ENCODE measurements at regions not wholly inside any gene's neighbourhood (a gene's known extent, or its start where the extent isn't known, plus 50 kb on each side); places are given as distances from the start of the nearest gene placed in this dataset.
"Not testable (repeated sequence)": the region's sequence is repeated elsewhere in the genome, so short reads cannot be mapped to it uniquely, and the experiment has no call there.

DNA sequence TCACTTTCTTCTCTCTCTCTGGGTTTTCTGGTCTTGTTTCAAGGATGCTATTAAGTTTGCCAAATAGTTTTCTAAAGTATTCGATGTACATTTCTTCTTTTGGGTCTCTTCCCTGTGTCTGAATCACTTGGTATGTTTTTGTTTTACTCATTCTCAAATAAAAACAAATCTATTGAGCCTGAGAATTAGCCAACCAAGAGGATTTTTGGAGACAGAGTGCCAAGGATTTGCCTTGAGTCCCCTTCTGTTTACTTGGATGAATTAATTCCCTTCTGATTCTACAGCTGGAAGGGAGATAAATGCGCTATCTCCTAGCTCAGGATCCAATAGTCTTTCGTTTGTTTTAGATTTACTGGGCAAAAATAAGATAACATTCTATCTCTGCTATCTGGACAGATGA is 255.5 kb downstream of the SYT10 start:
- intact Hi-C loops (cut with DNase I): no loop called here
- no peaks in the 10 kb centered on the region for H3K27me3 ChIP-seq
- H3K4me3 ChIP-seq: no peak overlapping the region
- DNase-seq (ENCODE audit: extremely low spot score in 2 of 2): no peak
- H3K27ac ChIP-seq: no peak overlapping the region
- no peaks in the 10 kb centered on the region for H3K4me1 ChIP-seq
- TF ChIP-seq, protein P1, sequence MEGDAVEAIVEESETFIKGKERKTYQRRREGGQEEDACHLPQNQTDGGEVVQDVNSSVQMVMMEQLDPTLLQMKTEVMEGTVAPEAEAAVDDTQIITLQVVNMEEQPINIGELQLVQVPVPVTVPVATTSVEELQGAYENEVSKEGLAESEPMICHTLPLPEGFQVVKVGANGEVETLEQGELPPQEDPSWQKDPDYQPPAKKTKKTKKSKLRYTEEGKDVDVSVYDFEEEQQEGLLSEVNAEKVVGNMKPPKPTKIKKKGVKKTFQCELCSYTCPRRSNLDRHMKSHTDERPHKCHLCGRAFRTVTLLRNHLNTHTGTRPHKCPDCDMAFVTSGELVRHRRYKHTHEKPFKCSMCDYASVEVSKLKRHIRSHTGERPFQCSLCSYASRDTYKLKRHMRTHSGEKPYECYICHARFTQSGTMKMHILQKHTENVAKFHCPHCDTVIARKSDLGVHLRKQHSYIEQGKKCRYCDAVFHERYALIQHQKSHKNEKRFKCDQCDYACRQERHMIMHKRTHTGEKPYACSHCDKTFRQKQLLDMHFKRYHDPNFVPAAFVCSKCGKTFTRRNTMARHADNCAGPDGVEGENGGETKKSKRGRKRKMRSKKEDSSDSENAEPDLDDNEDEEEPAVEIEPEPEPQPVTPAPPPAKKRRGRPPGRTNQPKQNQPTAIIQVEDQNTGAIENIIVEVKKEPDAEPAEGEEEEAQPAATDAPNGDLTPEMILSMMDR (IDR thresholded peaks at IDR 0.05): no peak
- no peak for TF ChIP-seq POLR2AphosphoS5 (IDR thresholded peaks at IDR 0.05; ENCODE audit: insufficient read depth in 1 of 2, low read depth in 1 of 2)
- no peak for TF ChIP-seq POLR2A (IDR thresholded peaks at IDR 0.05)
- no peaks in the 10 kb centered on the region for H3K9me3 ChIP-seq
- H3K36me3 ChIP-seq: no peaks in the 10 kb centered on the region

DNA sequence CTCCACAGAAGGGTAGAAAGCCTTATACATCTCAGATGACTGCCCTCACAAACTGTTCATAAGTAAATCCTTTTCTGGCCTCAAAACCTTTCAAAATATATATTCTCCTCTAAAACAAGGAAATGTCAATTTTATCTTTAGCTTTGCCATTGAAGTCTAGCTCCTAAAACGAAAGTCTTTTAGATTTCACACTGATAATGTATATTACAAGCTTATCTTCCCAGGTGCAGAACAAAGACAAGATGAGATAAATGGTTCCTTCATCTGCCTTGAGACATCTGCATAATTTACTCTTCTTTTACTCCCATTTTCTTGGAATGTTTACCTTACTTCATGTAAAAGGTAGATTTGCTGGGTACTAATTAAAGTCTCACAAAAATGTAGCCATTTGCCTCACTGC is 257.1 kb downstream of the SYT10 start:
- TF ChIP-seq, protein P1 (IDR thresholded peaks at IDR 0.05): no peak
- no peak for TF ChIP-seq POLR2A (IDR thresholded peaks at IDR 0.05)
- no peak for TF ChIP-seq POLR2AphosphoS5 (IDR thresholded peaks at IDR 0.05; ENCODE audit: insufficient read depth in 1 of 2, low read depth in 1 of 2)
- H3K27me3 ChIP-seq: no peaks in the 10 kb centered on the region
- H3K4me3 ChIP-seq: no peak overlapping the region
- DNase-seq (ENCODE audit: extremely low spot score in 2 of 2): no peak
- intact Hi-C loops (cut with DNase I): no loop called here
- H3K27ac ChIP-seq: no peak overlapping the region
- no peaks in the 10 kb centered on the region for H3K36me3 ChIP-seq
- H3K4me1 ChIP-seq: no peaks in the 10 kb centered on the region
- H3K9me3 ChIP-seq: no peaks in the 10 kb centered on the region

DNA sequence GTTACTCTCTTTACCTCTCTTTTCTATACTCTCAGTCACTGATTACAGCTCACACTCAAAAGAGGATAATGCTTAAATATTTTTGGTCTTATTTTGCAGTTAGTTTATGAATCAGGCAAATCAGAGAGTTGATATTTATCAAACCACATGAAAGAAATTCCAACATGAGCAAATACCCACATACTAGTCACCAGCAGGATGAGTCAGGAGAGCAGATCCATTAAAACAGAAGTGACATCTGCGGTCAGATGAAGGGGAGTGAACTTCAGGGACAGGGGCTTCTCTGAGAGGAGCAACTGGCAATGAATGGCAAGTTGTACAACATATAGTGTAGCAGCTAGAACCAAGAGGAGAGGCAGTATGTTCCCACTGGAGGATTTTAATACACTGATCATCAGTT is 258.7 kb downstream of the SYT10 start:
- Histone ChIP-seq H3K9me3 (no peaks in the 10 kb centered on the region), H3K4me1 (no peaks in the 10 kb centered on the region), H3K27me3 (no peaks in the 10 kb centered on the region), H3K36me3 (no peaks in the 10 kb centered on the region), H3K4me3 (no peak overlapping the region), H3K27ac (no peak overlapping the region)
- intact Hi-C loops (cut with DNase I): no loop called here
- TF ChIP-seq, protein P1 (IDR thresholded peaks at IDR 0.05): no peak
- TF ChIP-seq POLR2AphosphoS5 (IDR thresholded peaks at IDR 0.05; ENCODE audit: insufficient read depth in 1 of 2, low read depth in 1 of 2): no peak
- no peak for TF ChIP-seq POLR2A (IDR thresholded peaks at IDR 0.05)
- DNase-seq (ENCODE audit: extremely low spot score in 2 of 2): no peak

DNA sequence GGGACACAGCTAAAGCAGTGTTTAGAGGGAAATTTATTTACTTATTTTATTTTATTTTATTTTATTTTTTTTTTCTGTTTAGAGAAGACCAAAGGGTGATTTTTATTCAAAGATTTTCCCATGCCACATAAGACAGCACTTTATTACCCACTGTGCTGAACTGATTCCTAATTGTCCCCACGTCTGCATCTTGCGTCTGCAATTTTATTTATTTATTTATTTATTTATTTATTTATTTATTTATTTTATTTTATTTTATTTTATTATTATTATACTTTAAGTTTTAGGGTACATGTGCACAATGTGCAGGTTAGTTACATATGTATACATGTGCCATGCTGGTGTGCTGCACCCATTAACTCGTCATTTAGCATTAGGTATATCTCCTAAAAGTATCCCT is 269.7 kb upstream of the PKP2 start:
- not testable (repeated sequence) for H3K27me3 ChIP-seq; DNase-seq (ENCODE audit: extremely low spot score in 2 of 2); H3K27ac ChIP-seq; H3K4me3 ChIP-seq; H3K9me3 ChIP-seq; H3K36me3 ChIP-seq; H3K4me1 ChIP-seq
- intact Hi-C loops (cut with DNase I): loop anchor here (5.0 kb wide), 1 partner anchor 1236 kb away; no protein-coding TSS in a partner anchor

DNA sequence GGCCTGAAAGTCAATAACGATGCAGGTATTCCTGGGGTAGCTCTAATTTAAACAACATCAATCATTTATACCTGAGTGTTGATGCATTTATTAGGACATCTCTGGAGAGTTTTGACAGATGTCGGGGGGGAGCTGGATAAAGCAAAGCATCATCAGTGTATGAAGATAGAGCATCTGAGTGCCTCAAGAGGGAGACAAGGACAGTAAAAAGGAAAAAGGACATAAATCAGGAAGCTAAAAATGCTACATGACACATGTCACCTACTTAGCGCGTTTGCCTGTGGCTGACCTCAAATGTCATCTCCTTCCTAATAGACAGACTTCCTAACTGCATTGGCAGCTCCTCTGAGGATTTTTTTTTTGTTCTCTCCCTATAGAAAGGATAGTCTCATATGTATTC is 259.5 kb upstream of the PKP2 start:
- Histone ChIP-seq H3K4me1 (no peaks in the 10 kb centered on the region), H3K27me3 (no peaks in the 10 kb centered on the region)
- no peak for TF ChIP-seq POLR2AphosphoS5 (IDR thresholded peaks at IDR 0.05; ENCODE audit: insufficient read depth in 1 of 2, low read depth in 1 of 2)
- TF ChIP-seq, protein P1 (IDR thresholded peaks at IDR 0.05): no peak
- no peak for TF ChIP-seq POLR2A (IDR thresholded peaks at IDR 0.05)

DNA sequence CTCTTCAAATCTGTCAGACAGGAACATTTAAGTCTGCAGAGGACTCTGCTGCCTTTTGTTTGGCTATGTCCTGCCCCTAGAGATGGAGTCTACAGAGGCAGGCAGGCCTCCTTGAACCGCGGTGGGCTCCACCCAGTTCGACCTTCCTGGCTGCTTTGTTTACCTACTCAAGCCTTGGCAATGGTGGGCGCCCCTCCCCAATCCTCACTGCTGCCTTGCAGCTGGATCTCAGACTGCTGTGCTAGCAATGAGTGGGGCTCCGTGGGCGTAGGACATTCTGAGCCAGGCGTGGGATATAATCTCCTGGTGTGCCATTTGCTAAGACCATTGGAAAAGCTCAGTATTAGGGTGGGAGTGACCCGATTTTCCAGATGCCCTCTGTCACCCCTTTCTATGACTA is 250.7 kb upstream of the PKP2 start:
- H3K4me1 ChIP-seq; DNase-seq (ENCODE audit: extremely low spot score in 2 of 2): not testable (repeated sequence)

More for the DNA sequence above, 259.5 kb upstream of the PKP2 start:
- no peak for DNase-seq (ENCODE audit: extremely low spot score in 2 of 2)
- H3K4me3 ChIP-seq: no peak overlapping the region
- H3K27ac ChIP-seq: no peak overlapping the region
- intact Hi-C loops (cut with DNase I): no loop called here
- H3K36me3 ChIP-seq: no peaks in the 10 kb centered on the region
- H3K9me3 ChIP-seq: no peaks in the 10 kb centered on the region

More for the DNA sequence above, 250.7 kb upstream of the PKP2 start:
- H3K27ac ChIP-seq; H3K27me3 ChIP-seq; intact Hi-C loops (cut with DNase I); H3K36me3 ChIP-seq; H3K9me3 ChIP-seq; H3K4me3 ChIP-seq: not testable (repeated sequence)
